GM06990 (cell line): ENCODE measurements at regions not wholly inside any gene's neighbourhood (a gene's known extent, or its start where the extent isn't known, plus 50 kb on each side); places are given as distances from the start of the nearest gene placed in this dataset.

Experiments
- DNase-seq: peaks from one replicate; pipeline ENCODE4 v3.0.0-alpha.2; 2011; ENCODE audit not compliant: insufficient read length; ENCODE audit errors: extremely low read depth
- H3K27me3 ChIP-seq: replicated peaks from 2 replicates; pipeline ENCODE4 v1.6.0; 2011; ENCODE audit warnings: low read length; ENCODE audit not compliant: control insufficient read depth, insufficient read depth
- H3K36me3 ChIP-seq: 2 replicates; pipeline ENCODE4 v1.5.1; 2011; ENCODE audit warnings: low read length; ENCODE audit not compliant: control insufficient read depth, insufficient read depth
- H3K4me3 ChIP-seq: replicated peaks from 2 replicates; pipeline ENCODE4 v1.5.1; 2011; ENCODE audit warnings: low read depth, mild to moderate bottlenecking, control low read depth, low read length
- CTCF ChIP-seq: IDR thresholded peaks from 2 replicates; pipeline ENCODE4 v1.5.1; 2011; ENCODE audit warnings: low read length, control low read depth, mild to moderate bottlenecking, inconsistent platforms; ENCODE audit not compliant: insufficient read depth, poor library complexity, severe bottlenecking

GRCh38 chr12:43143278-43143677 lies 408.7 kb downstream of the ADAMTS20 start:
- TF ChIP-seq CTCF, result no peak
- H3K36me3 ChIP-seq, result no peaks in the 10 kb centered on the region
- no peaks in the 10 kb centered on the region for H3K27me3 ChIP-seq
- H3K4me3 ChIP-seq, result no peak overlapping the region
- no peak for DNase-seq

- no peak overlapping the region for H3K4me3 ChIP-seq
Observed at GRCh38 chr12:43132291-43132690, 419.7 kb downstream of the ADAMTS20 start.

GRCh38 chr12:43131301-43131700 lies 420.7 kb downstream of the ADAMTS20 start:
- Histone ChIP-seq H3K4me3 (no peak overlapping the region), H3K27me3 (no peaks in the 10 kb centered on the region), H3K36me3 (no peaks in the 10 kb centered on the region)
- no peak for DNase-seq
- TF ChIP-seq CTCF, result no peak

More at GRCh38 chr12:43132291-43132690, 419.7 kb downstream of the ADAMTS20 start:
- no peak for DNase-seq
- TF ChIP-seq CTCF, result no peak
- Histone ChIP-seq H3K36me3 (no peaks in the 10 kb centered on the region), H3K27me3 (no peaks in the 10 kb centered on the region)

- no peak for TF ChIP-seq CTCF
- H3K4me3 ChIP-seq, result no peak overlapping the region
- H3K27me3 ChIP-seq, result no peaks in the 10 kb centered on the region
- no peaks in the 10 kb centered on the region for H3K36me3 ChIP-seq
- no peak for DNase-seq
Observed at GRCh38 chr12:43127886-43128549, 424.0 kb downstream of the ADAMTS20 start.

GRCh38 chr12:43126652-43127375 lies 425.2 kb downstream of the ADAMTS20 start:
- Histone ChIP-seq H3K27me3 (no peaks in the 10 kb centered on the region), H3K36me3 (no peaks in the 10 kb centered on the region), H3K4me3 (no peak overlapping the region)
- no peak for DNase-seq
- no peak for TF ChIP-seq CTCF

- Histone ChIP-seq H3K27me3 (no peaks in the 10 kb centered on the region), H3K36me3 (no peaks in the 10 kb centered on the region), H3K4me3 (no peak overlapping the region)
- no peak for DNase-seq
- TF ChIP-seq CTCF, result no peak
Observed at GRCh38 chr12:43123461-43123860, 428.5 kb downstream of the ADAMTS20 start.
